ENCODE measurements at regions not wholly inside any gene's neighbourhood (a gene's known extent, or its start where the extent isn't known, plus 50 kb on each side); places are given as distances from the start of the nearest gene placed in this dataset.

DNA sequence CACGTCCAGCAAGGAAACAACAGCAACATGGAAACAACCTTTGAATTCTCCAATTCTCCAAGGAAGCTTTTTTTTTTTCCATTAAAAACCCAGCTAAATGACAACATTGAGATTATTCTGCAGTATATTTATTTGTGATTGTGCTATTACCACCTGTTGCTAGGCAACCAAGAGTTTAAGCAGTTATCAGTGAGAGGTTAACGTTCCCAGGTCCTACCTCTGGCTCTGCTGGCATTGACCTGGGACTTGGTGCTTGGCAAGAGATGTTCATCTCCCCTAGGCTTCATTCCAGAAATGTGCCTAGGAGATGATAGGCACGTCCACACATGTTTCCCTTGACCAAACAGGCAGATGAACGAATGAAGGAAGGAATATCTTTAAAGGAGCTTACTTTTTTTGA lies 157.0 kb downstream of the TDRD15 start:
- H3K4me3 Mint-ChIP-seq, result no peak overlapping the region

DNA sequence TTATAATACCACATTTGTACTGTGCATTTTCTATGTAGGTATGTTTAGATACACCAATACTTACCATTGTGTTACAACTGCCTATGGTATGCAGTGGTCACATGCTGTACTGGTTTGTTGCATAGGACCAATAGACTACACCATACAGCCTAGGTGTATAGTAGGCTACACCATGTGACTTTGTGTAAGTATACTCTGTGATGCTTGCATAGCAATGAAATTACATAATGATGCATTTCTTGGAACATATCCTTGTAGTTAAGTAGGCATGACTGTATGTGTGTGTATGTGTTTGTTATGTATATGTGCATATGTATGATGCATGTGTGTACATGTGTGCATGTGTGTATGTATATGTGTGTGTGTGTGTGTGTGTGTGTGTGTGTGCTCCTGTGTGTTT lies 157.6 kb downstream of the TDRD15 start:
- Mint-ChIP-seq H3K27me3 (ENCODE audit: low read depth in 2 of 2) (peaks cover 0 to 2% of the 10 kb centered on the region in 2 donors), H3K36me3 (no peaks in the 10 kb centered on the region), H3K9me3 (no peaks in the 10 kb centered on the region), H3K4me1 (no peaks in the 10 kb centered on the region), H3K27ac (no peak overlapping the region), H3K4me3 (no peak overlapping the region)
- H3K4me1 ChIP-seq (ENCODE audit: control insufficient read depth, insufficient read depth, low read length), result no peaks in the 10 kb centered on the region
- H3K27ac ChIP-seq (ENCODE audit: low read length), result no peak overlapping the region
- DNase-seq, result no peak
- no peaks in the 10 kb centered on the region for H3K9me3 ChIP-seq (ENCODE audit: control insufficient read depth, insufficient read depth, low read length)
- TF ChIP-seq, protein P1, sequence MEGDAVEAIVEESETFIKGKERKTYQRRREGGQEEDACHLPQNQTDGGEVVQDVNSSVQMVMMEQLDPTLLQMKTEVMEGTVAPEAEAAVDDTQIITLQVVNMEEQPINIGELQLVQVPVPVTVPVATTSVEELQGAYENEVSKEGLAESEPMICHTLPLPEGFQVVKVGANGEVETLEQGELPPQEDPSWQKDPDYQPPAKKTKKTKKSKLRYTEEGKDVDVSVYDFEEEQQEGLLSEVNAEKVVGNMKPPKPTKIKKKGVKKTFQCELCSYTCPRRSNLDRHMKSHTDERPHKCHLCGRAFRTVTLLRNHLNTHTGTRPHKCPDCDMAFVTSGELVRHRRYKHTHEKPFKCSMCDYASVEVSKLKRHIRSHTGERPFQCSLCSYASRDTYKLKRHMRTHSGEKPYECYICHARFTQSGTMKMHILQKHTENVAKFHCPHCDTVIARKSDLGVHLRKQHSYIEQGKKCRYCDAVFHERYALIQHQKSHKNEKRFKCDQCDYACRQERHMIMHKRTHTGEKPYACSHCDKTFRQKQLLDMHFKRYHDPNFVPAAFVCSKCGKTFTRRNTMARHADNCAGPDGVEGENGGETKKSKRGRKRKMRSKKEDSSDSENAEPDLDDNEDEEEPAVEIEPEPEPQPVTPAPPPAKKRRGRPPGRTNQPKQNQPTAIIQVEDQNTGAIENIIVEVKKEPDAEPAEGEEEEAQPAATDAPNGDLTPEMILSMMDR (IDR thresholded peaks at IDR 0.05), result no peak
- H3K27me3 ChIP-seq (ENCODE audit: control insufficient read depth, insufficient read depth, low read length), result no peaks in the 10 kb centered on the region
- H3K4me3 ChIP-seq (ENCODE audit: low read length), result no peak overlapping the region
- H3K36me3 ChIP-seq (ENCODE audit: control insufficient read depth, insufficient read depth, low read length), result no peaks in the 10 kb centered on the region
- peak in 1 of 3 donors; percentile 34 for ATAC-seq
- intact Hi-C loops (cut with micrococcal nuclease), result no loop called here

More for the DNA sequence above, 157.0 kb downstream of the TDRD15 start:
- intact Hi-C loops (cut with micrococcal nuclease), result no loop called here
- no peak for ATAC-seq
- H3K27me3 ChIP-seq (ENCODE audit: control insufficient read depth, insufficient read depth, low read length), result no peaks in the 10 kb centered on the region
- no peaks in the 10 kb centered on the region for H3K4me1 ChIP-seq (ENCODE audit: control insufficient read depth, insufficient read depth, low read length)
- DNase-seq, result no peak
- no peak overlapping the region for H3K27ac Mint-ChIP-seq
- no peaks in the 10 kb centered on the region for H3K9me3 ChIP-seq (ENCODE audit: control insufficient read depth, insufficient read depth, low read length)
- H3K9me3 Mint-ChIP-seq, result no peaks in the 10 kb centered on the region
- TF ChIP-seq, protein P1 (IDR thresholded peaks at IDR 0.05), result no peak
- H3K4me1 Mint-ChIP-seq, result no peaks in the 10 kb centered on the region
- H3K36me3 ChIP-seq (ENCODE audit: control insufficient read depth, insufficient read depth, low read length), result no peaks in the 10 kb centered on the region
- no peak overlapping the region for H3K27ac ChIP-seq (ENCODE audit: low read length)
- no peaks in the 10 kb centered on the region for H3K36me3 Mint-ChIP-seq
- WGBS (ENCODE audit: insufficient coverage), result 71% methylated on average over 4 of the region's 4 CpGs
- H3K4me3 ChIP-seq (ENCODE audit: low read length), result no peak overlapping the region
- peaks cover 0 to 2% of the 10 kb centered on the region in 2 donors for H3K27me3 Mint-ChIP-seq (ENCODE audit: low read depth in 2 of 2)

DNA sequence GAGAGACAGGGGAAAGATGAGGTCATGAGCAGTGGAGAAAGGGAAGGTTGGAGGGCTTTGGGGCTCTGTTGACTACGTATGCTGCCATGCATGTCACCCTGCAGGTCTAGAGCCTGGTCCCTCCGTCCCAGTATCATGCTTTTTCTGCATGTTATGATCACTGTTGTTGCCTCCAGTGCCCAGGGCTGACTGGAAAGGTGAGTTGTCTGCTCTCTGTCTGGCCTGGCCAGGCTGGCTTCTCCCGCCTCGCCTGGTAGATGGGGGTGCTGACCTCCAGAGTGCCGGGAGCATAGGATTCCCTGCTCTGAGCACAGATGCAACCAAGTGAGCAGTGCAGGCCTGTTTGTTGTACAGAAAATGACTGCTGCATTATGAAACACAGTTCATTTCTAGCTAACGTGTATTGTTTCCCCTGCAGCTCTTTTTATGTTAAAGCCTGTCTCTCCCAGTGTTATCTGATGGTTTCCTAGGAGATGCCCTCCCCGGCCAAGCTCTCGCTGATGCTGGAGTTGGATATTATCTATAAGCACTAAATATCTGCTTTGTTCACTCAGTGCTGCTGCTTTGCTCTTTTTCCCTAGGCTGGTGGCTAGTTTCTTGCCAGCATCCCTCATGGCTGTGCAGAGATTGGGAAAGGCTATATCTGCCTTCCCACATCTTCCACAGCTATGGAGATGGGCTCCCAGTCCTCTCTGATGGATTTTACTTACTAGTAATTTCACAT lies 158.2 kb downstream of the TDRD15 start:
- Histone ChIP-seq H3K36me3 (ENCODE audit: control insufficient read depth, insufficient read depth, low read length) (no peaks in the 10 kb centered on the region), H3K9me3 (ENCODE audit: control insufficient read depth, insufficient read depth, low read length) (no peaks in the 10 kb centered on the region), H3K4me3 (ENCODE audit: low read length) (no peak overlapping the region), H3K4me1 (ENCODE audit: control insufficient read depth, insufficient read depth, low read length) (no peaks in the 10 kb centered on the region), H3K27ac (ENCODE audit: low read length) (no peak overlapping the region), H3K27me3 (ENCODE audit: control insufficient read depth, insufficient read depth, low read length) (no peaks in the 10 kb centered on the region)
- TF ChIP-seq, protein P1 (IDR thresholded peaks at IDR 0.05), result no peak
- H3K27me3 Mint-ChIP-seq (ENCODE audit: low read depth in 2 of 2), result peaks cover 0 to 2% of the 10 kb centered on the region in 2 donors
- no peaks in the 10 kb centered on the region for H3K36me3 Mint-ChIP-seq
- no peak overlapping the region for H3K4me3 Mint-ChIP-seq
- no peaks in the 10 kb centered on the region for H3K4me1 Mint-ChIP-seq
- no peak overlapping the region for H3K27ac Mint-ChIP-seq
- no peak for DNase-seq
- intact Hi-C loops (cut with micrococcal nuclease), result no loop called here
- 77% methylated on average over 8 of the region's 8 CpGs for WGBS (ENCODE audit: insufficient coverage)
- no peaks in the 10 kb centered on the region for H3K9me3 Mint-ChIP-seq
- ATAC-seq, result no peak

DNA sequence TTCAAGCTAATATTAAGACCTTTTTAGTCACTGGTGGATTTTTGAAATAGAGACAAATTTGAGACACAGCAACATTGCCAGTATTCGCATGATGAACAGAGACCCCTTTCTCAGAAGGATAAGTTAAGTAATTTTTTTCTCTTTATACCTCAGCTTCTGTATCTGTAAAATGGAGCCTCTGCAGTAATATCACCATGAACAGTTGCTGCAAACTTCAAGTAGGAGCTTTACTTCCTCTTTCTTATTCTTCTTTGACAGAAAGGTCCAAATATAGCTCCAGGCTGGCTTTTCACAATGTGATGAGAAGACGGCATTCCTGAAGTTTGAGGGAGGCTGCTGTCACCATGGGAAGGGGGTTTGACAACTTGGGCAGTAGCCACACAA lies 158.7 kb downstream of the TDRD15 start:
- 0% methylated on average over 1 of the region's 2 CpGs for WGBS (ENCODE audit: insufficient coverage)
- TF ChIP-seq, protein P1 (IDR thresholded peaks at IDR 0.05), result no peak
- H3K4me1 Mint-ChIP-seq, result no peaks in the 10 kb centered on the region

More for the DNA sequence above, 158.7 kb downstream of the TDRD15 start:
- peaks cover 0 to 2% of the 10 kb centered on the region in 2 donors for H3K27me3 Mint-ChIP-seq (ENCODE audit: low read depth in 2 of 2)
- no peaks in the 10 kb centered on the region for H3K27me3 ChIP-seq (ENCODE audit: control insufficient read depth, insufficient read depth, low read length)
- no peaks in the 10 kb centered on the region for H3K36me3 Mint-ChIP-seq
- H3K9me3 ChIP-seq (ENCODE audit: control insufficient read depth, insufficient read depth, low read length), result no peaks in the 10 kb centered on the region
- no peak overlapping the region for H3K27ac Mint-ChIP-seq
- no peak overlapping the region for H3K4me3 Mint-ChIP-seq
- H3K4me1 ChIP-seq (ENCODE audit: control insufficient read depth, insufficient read depth, low read length), result no peaks in the 10 kb centered on the region
- H3K4me3 ChIP-seq (ENCODE audit: low read length), result no peak overlapping the region
- H3K27ac ChIP-seq (ENCODE audit: low read length), result no peak overlapping the region
- no peak for ATAC-seq
- no peaks in the 10 kb centered on the region for H3K9me3 Mint-ChIP-seq
- DNase-seq, result no peak
- no peaks in the 10 kb centered on the region for H3K36me3 ChIP-seq (ENCODE audit: control insufficient read depth, insufficient read depth, low read length)
- intact Hi-C loops (cut with micrococcal nuclease), result no loop called here
